ENCODE measurements at regions not wholly inside any gene's neighbourhood (a gene's known extent, or its start where the extent isn't known, plus 50 kb on each side); places are given as distances from the start of the nearest gene placed in this dataset.

DNA sequence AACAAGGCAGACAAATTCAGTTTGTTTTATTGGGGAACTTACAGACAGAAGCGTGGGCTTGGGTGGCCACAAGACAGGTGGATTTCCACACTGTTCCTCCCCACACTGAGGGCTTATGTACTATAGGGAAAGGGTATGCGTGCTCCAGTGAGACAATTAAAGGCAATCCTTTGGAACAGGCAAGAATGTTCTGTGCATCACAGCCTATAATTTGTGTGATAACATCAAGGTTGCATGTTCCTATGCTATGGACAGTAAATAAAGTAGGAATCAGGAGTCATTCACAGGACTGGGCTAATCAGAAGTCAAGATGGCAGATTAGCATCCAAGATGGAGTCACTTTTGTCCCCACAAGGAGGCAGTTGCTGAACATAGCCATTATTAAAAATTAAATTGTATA lies 84.6 kb upstream of the TRIM2 start:
- Mint-ChIP-seq H3K36me3 (ENCODE audit: low read depth) (no peaks in the 10 kb centered on the region), H3K27ac (no peak overlapping the region), H3K4me3 (no peak overlapping the region), H3K9me3 (no peaks in the 10 kb centered on the region), H3K27me3 (ENCODE audit: low read depth, poor library complexity) (peaks cover 7% of the 10 kb centered on the region), H3K4me1 (peaks cover 4% of the 10 kb centered on the region)
- DNase-seq = no peak
- TF ChIP-seq, protein P1, sequence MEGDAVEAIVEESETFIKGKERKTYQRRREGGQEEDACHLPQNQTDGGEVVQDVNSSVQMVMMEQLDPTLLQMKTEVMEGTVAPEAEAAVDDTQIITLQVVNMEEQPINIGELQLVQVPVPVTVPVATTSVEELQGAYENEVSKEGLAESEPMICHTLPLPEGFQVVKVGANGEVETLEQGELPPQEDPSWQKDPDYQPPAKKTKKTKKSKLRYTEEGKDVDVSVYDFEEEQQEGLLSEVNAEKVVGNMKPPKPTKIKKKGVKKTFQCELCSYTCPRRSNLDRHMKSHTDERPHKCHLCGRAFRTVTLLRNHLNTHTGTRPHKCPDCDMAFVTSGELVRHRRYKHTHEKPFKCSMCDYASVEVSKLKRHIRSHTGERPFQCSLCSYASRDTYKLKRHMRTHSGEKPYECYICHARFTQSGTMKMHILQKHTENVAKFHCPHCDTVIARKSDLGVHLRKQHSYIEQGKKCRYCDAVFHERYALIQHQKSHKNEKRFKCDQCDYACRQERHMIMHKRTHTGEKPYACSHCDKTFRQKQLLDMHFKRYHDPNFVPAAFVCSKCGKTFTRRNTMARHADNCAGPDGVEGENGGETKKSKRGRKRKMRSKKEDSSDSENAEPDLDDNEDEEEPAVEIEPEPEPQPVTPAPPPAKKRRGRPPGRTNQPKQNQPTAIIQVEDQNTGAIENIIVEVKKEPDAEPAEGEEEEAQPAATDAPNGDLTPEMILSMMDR (IDR thresholded peaks at IDR 0.05) = no peak

DNA sequence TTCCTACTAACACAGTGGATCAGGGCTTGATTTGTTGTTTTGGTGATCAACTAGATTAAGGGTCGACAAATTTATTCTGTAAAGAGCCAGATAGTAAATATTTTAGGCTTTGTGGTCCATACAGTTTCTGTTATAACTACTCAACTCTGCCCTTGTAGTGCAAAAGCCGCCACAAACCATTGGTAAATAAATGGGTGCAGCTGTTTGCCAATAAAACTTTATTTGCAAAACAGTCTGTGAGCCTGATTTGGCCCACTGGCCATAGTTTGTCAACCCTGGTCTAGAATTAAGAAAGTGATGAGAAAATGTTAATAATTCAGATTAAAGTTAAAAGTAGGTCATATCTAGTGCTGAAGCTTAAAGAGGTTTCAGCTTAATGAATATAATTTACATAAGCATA lies 84.0 kb upstream of the TRIM2 start:
- H3K36me3 Mint-ChIP-seq (ENCODE audit: low read depth) = no peaks in the 10 kb centered on the region
- no peak for DNase-seq
- TF ChIP-seq, protein P1 (IDR thresholded peaks at IDR 0.05) = no peak
- H3K9me3 Mint-ChIP-seq = no peaks in the 10 kb centered on the region
- no peak overlapping the region for H3K4me3 Mint-ChIP-seq
- peaks cover 7% of the 10 kb centered on the region for H3K27me3 Mint-ChIP-seq (ENCODE audit: low read depth, poor library complexity)
- H3K4me1 Mint-ChIP-seq = peaks cover 5% of the 10 kb centered on the region
- H3K27ac Mint-ChIP-seq = no peak overlapping the region

DNA sequence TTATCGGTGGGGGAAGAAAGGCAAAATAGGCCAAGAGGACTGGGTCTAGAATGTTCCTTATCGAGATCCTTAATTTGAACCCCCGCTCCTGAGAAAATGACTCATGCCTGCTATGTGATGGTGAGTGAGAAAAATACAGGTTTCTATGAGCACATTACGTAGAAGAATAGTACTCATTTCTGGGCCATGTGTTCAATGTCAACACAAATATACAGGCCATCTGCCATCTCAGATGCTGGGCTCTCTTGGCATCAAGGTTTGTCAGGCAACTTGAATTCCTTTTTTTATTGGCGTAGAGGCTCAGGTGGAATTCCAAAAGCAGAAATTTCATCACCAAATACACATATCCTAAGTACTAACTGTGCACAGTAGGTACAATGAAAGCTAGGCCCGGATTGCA lies 81.4 kb upstream of the TRIM2 start:
- no peak overlapping the region for H3K4me3 Mint-ChIP-seq
- TF ChIP-seq, protein P1 (IDR thresholded peaks at IDR 0.05) = no peak
- H3K4me1 Mint-ChIP-seq = peaks cover 24% of the 10 kb centered on the region
- no peak for DNase-seq
- no peaks in the 10 kb centered on the region for H3K9me3 Mint-ChIP-seq
- no peaks in the 10 kb centered on the region for H3K36me3 Mint-ChIP-seq (ENCODE audit: low read depth)
- H3K27ac Mint-ChIP-seq = no peak overlapping the region
- H3K27me3 Mint-ChIP-seq (ENCODE audit: low read depth, poor library complexity) = peaks cover 7% of the 10 kb centered on the region

DNA sequence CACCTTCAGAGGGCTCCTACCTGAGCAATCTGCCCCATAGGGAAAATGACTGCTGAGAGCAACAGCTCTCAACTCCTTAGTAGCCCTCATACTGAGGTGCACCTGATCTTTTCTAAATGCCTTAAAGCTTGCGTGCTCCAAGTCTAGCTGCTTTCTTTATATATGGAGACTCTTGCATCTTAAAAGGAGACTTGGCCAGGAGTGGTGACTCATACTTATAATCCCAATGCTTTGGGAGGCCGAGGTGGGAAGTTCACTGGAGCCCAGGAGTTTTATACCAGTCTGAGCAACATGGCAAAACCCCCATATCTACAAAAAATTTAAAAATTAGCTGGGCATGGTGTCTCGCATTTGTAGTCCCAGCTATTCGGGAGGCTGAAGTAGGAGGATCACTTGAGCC lies 78.1 kb upstream of the TRIM2 start:
- H3K27me3 Mint-ChIP-seq (ENCODE audit: low read depth, poor library complexity) = peaks cover 14% of the 10 kb centered on the region
- DNase-seq = no peak
- no peak overlapping the region for H3K4me3 Mint-ChIP-seq
- TF ChIP-seq, protein P1 (IDR thresholded peaks at IDR 0.05) = no peak
- H3K9me3 Mint-ChIP-seq = peaks cover 5% of the 10 kb centered on the region
- no peaks in the 10 kb centered on the region for H3K36me3 Mint-ChIP-seq (ENCODE audit: low read depth)
- no peak overlapping the region for H3K27ac Mint-ChIP-seq
- H3K4me1 Mint-ChIP-seq = peaks cover 26% of the 10 kb centered on the region

DNA sequence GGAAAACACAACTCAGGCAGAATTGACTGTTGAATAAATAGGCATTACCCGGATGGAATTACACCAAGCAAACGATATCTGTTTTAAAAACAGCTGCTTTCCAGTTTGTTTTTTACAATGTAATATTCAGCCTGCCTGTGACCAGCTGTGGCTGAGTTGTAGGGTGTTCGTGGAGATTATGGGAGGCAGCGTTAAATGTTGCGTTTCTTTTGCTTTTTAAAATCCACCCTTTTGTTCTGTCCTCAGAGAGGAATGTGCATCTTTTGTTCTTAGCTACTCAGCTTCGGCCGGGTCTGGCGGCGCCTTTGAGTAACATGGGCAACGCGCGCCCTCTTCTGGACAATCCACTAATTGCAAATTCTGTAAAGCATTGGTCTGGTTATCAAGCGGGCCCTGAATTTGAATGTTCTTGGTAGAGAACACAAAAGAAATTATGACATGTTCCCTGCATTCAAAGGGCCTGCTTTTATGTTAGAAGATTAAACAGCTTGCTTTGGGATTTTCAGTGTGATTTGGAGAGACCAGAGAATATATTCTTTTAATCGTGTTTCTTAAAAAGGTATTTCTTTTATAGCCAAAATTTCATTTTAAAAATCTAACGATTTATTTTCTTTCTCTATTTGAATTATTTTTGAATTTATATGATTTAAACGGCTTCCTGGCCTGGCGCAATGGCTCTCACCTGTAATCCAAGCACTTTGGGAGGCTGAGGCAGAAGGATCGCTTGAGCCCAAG lies 76.3 kb upstream of the TRIM2 start:
- no peaks in the 10 kb centered on the region for H3K36me3 Mint-ChIP-seq (ENCODE audit: low read depth)
- TF ChIP-seq, protein P1 (IDR thresholded peaks at IDR 0.05) = peak; percentile 87
- peaks cover 12% of the 10 kb centered on the region for H3K27me3 Mint-ChIP-seq (ENCODE audit: low read depth, poor library complexity)
- peaks cover 5% of the 10 kb centered on the region for H3K9me3 Mint-ChIP-seq
- H3K4me3 Mint-ChIP-seq = peak overlapping the region; percentile 58
- DNase-seq = peak; percentile 91
- peak overlapping the region; percentile 61 for H3K27ac Mint-ChIP-seq
- peaks cover 26% of the 10 kb centered on the region for H3K4me1 Mint-ChIP-seq

DNA sequence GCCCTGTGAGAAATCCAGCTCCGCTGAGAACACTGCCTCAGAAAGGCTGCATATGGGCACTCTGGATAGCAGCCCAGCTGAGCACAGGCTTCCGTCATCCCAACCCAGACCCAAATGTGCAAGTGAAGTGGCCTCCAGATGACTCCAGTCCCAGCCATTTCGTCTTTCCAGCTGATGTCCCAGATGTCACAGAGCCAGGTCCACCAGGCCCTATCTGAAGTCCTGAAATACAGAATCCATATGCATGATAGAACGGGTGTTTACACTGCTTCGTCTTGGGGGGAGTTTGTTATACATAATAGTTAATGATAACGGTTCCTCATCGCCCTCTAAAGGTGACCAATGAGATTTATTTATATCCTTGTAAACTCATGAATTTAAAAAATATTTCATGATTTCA lies 72.6 kb upstream of the TRIM2 start:
- DNase-seq = no peak
- Mint-ChIP-seq H3K27ac (no peak overlapping the region), H3K9me3 (peaks cover 5% of the 10 kb centered on the region), H3K4me1 (peaks cover 16% of the 10 kb centered on the region), H3K36me3 (ENCODE audit: low read depth) (no peaks in the 10 kb centered on the region), H3K4me3 (no peak overlapping the region), H3K27me3 (ENCODE audit: low read depth, poor library complexity) (peaks cover 13% of the 10 kb centered on the region)
- TF ChIP-seq, protein P1 (IDR thresholded peaks at IDR 0.05) = no peak

Measured in nephron progenitor cell (in vitro differentiated cells).